ENCODE measurements at regions not wholly inside any gene's neighbourhood (a gene's known extent, or its start where the extent isn't known, plus 50 kb on each side); places are given as distances from the start of the nearest gene placed in this dataset.

DNA sequence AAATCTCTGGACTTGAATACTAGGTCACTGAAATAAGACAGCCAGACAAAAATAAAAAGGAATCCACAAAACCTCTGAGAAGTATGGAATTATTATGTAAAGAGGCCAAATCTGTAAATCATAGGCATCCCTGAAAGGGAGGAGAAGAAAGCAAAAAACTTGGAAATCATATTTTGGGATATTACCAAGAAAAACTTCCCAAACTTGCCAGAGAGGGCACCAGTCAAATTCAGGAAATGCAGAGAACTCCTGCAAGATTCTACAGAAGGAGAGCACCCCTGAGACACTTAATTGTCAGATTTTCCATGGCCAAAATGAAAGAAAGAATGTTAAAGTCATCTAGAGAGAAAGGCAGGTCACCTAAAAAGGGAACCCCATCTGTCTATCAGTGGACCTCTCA, 862.3 kb upstream of the PRMT6 start:
- TF ChIP-seq, protein P1, sequence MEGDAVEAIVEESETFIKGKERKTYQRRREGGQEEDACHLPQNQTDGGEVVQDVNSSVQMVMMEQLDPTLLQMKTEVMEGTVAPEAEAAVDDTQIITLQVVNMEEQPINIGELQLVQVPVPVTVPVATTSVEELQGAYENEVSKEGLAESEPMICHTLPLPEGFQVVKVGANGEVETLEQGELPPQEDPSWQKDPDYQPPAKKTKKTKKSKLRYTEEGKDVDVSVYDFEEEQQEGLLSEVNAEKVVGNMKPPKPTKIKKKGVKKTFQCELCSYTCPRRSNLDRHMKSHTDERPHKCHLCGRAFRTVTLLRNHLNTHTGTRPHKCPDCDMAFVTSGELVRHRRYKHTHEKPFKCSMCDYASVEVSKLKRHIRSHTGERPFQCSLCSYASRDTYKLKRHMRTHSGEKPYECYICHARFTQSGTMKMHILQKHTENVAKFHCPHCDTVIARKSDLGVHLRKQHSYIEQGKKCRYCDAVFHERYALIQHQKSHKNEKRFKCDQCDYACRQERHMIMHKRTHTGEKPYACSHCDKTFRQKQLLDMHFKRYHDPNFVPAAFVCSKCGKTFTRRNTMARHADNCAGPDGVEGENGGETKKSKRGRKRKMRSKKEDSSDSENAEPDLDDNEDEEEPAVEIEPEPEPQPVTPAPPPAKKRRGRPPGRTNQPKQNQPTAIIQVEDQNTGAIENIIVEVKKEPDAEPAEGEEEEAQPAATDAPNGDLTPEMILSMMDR (IDR thresholded peaks at IDR 0.05; ENCODE audit: low read depth, low read length) = no peak
- TF ChIP-seq EZH2phosphoT487 (IDR thresholded peaks at IDR 0.05; ENCODE audit: low read depth) = no peak

All from OCI-LY3 (cell line).